Gastroesophageal sphincter (tissue), 3 donors: ENCODE measurements at regions not wholly inside any gene's neighbourhood (a gene's known extent, or its start where the extent isn't known, plus 50 kb on each side); places are given as distances from the start of the nearest gene placed in this dataset.

Experiments used
- EP300 ChIP-seq: sonication (generic); formaldehyde crosslinking; IDR thresholded peaks from one replicate; pipeline ENCODE4 v1.6.1; 2017; ENCODE audit warnings: antibody characterized with exemption, mild to moderate bottlenecking
- POLR2A ChIP-seq, 2 donors: fragments of 450-650 bp; IDR thresholded peaks; one replicate each; pipeline ENCODE4 v1.6.1; 2017; ENCODE audit warnings: antibody characterized with exemption in 2 of 2, mild to moderate bottlenecking in 2 of 2, moderate library complexity in 1 of 2
- POLR2AphosphoS5 ChIP-seq: sonication (generic); formaldehyde crosslinking; IDR thresholded peaks from one replicate; pipeline ENCODE4 v1.6.1; 2017; ENCODE audit warnings: antibody characterized with exemption
- TF ChIP-seq, protein P1 (sequence below), 4 experiments: fragments of 200-600 bp in 2 of 4; fragments of 450-650 bp in 2 of 4; sonication (generic) in 1 of 4; IDR thresholded peaks; one replicate each; pipeline ENCODE4 v1.5.1; 2017 to 2019; ENCODE audit warnings: antibody characterized with exemption in 4 of 4, mild to moderate bottlenecking in 2 of 4, moderate library complexity in 2 of 4

DNA sequence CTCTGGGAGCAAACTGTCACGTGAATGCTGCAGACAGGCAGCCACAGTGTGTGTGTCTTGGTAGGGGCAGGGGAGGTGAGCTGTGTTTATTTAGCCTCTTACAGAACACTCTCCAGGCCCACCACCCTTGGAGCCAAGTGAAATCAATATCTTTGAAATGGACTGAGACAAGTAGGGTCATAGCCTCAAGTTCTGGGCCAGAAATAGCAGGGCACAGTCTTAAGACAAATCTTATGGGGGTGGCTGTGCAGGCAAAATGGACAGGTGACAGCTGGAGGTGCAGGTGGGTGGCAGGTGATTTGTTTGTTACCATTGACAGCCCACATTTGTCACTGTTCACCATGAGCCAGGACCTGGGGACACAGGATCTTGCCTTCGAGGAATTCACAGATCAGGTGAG lies 93.6 kb upstream of the NMNAT3 start:
- TF ChIP-seq, protein P1, sequence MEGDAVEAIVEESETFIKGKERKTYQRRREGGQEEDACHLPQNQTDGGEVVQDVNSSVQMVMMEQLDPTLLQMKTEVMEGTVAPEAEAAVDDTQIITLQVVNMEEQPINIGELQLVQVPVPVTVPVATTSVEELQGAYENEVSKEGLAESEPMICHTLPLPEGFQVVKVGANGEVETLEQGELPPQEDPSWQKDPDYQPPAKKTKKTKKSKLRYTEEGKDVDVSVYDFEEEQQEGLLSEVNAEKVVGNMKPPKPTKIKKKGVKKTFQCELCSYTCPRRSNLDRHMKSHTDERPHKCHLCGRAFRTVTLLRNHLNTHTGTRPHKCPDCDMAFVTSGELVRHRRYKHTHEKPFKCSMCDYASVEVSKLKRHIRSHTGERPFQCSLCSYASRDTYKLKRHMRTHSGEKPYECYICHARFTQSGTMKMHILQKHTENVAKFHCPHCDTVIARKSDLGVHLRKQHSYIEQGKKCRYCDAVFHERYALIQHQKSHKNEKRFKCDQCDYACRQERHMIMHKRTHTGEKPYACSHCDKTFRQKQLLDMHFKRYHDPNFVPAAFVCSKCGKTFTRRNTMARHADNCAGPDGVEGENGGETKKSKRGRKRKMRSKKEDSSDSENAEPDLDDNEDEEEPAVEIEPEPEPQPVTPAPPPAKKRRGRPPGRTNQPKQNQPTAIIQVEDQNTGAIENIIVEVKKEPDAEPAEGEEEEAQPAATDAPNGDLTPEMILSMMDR (IDR thresholded peaks at IDR 0.05) = no peak
- no peak for TF ChIP-seq EP300
- TF ChIP-seq POLR2AphosphoS5 = no peak
- TF ChIP-seq POLR2A (IDR thresholded peaks at IDR 0.05) = no peak
